Fibroblast of skin of right biceps (primary cell): ENCODE measurements at regions not wholly inside any gene's neighbourhood (a gene's known extent, or its start where the extent isn't known, plus 50 kb on each side); places are given as distances from the start of the nearest gene placed in this dataset.

Experiments used
- DNase-seq: peaks from one replicate; pipeline ENCODE4 v3.0.0-alpha.2; 2013

DNA sequence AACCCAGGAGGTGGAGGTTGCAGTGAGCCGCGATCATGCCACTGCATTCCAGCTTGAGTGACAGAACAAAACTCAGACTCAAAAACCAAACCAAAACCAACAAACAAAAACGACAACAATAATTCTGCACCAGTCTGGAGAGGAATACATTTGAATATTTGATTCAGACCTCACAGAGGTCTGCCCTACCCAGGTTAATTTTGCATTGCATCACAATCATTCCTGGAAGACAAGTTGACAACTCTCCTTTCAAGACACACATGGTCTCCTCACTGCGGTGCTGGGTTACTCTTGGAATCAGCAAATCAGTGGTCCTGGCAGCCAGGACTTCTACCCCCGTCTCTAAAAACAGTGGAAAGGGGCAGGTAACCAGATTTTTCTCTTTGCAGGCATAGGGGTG is 79.9 kb upstream of the TMTC4 start:
- DNase-seq: no peak

DNA sequence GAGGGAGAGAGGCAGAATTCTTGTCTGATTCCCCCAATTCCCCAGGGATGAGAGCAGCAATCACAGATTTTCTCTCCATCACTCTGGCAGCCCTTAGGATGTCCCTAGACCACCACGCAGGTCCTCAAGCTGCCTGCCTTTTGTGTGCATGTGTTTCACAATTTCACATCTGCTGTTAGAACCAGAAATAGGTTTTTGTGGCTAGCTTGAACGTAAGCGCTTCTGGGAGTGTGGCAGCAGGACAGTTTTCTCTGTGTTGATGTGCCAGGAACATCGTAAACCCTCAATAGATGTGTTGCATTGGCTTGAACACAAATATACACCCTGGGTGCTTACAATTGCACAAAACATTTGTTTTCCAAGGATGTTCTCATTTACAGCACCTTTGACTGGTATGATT is 78.8 kb upstream of the TMTC4 start:
- DNase-seq: no peak

DNA sequence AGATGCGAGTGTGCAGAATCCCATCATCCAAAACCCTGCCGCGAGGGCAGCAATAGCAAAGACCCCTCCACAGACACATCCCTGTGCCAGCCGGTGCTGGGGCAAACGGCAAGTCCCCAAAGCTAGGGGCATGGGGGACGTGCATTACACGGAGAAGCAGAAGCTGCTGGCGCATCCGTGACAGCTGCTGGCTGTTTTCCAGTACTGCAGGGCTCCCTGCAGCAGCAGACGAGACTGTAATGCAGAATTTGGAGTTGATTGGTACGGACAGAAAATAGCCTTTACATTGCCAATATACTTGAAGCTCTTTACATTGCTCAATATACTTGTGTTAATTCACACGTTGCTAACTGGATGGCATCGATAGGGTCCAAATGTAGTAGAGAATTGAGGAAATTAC is 77.2 kb upstream of the TMTC4 start:
- DNase-seq: no peak

DNA sequence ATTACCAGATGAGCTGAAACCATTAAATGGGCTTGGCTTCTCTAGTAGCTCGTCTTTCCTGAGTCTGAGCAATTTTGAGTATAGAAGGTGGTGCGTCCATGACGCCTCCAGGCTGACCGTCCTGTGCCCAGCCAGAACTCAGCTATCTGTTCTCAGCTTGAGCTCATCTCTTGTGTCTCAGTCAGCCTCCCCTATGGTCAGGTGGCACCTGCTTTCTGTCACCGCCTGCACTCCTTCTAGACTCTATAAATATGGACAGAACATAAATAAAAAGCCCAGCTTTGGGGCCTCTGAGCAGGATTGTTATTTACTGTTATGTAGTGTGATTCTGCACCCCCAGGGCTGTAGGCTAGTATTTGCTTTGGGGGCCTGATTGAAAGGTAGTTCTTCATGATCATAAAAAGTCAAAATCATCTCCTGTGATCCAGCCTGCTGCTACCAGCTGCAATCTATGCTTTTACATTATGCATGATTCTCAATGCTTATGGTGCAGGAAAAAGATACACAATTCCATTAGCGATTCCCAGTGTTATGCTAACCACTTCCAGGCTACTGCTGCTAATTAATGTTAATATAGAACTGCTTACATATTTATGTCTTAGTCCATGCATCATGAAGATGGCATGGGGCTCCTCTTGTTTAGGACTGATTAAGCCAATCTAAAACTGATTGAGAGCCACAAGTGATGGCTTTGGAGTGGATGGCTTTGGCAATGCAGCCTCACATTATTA is 72.5 kb upstream of the TMTC4 start:
- no peak for DNase-seq

DNA sequence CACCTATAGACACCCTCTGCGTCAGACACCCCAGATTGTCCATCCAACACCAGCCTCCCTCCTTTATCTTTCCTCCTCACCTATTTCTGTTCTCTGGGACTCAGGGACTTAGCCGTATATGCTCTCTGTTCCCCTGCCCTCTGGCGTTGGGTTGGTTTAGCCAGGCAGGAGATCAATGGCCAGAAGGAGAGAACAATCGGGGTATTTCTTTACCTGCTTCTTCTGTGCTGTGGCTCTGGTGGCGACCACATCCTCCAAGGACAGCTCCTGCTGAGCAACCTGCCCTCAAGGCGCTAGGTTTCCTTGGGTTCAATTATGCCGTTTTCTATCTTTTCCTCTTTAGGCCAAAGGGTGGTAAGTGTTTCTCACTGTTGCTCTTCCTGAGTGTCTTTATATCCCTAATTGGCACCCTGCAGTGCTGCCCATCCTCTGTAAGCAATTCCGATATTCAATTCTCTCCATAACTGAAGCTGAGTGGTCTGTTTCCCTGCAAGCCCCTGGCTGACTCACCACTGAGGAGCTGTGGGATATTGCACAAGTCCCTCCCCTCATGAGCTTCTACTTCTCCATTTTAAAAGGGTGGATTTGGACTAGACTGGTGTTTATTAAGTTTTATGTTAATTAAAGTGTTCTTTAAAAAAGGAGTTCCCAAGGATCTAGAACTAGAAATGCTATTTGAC is 63.7 kb upstream of the TMTC4 start:
- DNase-seq: no peak

DNA sequence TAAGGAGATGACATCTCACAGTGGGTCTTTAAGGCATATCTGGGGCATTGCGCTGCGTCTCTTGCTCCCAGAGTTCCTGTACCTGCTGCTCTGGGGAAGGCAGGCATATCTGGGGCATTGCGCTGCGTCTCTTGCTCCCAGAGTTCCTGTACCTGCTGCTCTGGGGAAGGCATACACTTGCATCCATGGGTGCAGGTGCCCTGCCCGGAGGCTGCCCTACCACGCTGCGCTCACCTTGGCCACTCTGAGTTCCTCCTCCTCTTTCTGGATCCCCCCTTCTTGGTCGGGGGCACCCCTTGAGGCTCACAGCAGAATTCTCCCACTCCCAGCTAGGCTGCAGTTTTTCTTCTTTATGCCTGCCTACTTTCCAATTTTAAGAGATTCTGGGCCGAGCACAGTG is 60.9 kb upstream of the TMTC4 start:
- DNase-seq: no peak

DNA sequence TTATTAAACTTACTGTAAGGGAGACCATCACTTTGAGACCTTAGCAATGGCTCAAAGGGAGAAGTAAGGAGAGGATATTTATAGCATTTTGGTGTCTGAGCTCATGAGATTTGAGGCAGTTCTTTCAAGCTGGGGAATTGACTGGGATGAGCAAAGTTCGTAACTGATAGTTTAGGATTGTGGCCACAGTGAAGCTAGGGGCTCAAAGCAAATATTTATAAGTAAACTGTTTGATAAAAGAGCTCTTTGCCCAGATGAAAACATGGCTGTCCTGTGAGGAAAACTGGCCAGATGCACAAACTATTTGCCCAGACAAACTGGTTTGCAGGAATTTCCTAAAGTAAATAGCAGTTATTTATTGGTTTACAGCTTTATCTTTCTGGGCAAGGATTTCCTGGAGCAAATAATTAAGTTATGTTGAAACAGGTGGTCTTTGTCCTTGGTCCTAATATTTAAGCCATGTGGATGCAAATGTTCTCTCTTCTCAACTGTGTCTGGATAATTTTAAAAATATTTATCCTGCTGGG is 59.7 kb upstream of the TMTC4 start:
- no peak for DNase-seq

DNA sequence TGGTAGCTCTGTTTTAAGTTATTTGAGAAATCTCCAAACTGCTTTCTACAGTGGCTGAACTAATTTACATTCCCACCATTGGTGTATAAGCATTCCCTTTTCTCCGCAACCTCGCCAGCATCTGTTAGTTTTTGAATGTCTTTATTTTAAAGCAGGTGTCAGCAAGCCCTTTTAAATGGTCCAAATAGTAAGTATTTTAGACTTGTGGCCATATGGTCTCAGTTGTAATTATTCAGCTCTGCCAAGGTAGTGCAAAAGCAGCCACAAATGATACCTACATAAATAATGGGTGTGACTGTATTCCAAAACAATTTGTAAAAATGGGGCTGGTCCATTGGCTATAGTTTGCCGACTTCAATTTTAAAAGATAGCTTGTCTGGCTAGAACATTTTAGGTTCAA is 58.7 kb upstream of the TMTC4 start:
- DNase-seq: no peak

DNA sequence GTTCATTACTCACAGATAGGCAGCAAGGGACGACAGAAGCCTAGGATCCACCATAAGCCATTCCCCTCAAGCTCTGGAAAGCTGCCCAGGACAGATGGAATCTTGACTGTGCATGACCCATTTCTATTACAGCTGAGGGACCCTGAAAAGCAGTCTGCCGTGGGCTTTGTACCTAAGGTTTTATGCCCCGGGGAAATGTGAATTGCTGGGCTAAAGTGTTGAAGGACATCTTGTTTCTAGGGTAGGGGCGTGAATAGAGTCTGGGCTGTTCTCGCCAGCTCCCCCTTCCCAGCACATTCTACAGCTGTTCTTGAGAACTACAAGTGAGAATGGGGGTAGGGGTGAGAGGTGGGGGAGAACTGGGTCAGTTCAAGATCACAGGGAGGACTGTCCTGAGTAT is 53.6 kb upstream of the TMTC4 start:
- no peak for DNase-seq

DNA sequence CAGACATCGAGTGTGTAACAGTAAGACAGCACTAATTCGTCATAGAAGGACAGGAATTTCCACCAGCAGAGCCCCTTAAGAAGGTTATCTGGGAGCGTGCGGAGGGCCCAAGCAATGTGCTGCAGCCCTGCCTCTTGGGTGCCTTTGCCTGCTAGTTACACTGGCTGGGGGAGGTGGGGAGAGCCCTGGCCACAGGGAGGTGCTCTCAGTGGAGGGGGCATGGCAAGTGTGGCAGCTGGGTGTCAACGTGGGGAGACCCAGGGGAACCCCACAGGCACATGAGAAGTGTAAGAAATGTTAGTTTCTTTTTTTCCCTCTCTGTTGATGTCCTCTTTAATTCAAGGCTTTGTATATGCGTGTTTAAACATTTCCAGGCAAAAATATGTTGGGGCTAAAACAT is 50.9 kb upstream of the TMTC4 start:
- DNase-seq: no peak

DNA sequence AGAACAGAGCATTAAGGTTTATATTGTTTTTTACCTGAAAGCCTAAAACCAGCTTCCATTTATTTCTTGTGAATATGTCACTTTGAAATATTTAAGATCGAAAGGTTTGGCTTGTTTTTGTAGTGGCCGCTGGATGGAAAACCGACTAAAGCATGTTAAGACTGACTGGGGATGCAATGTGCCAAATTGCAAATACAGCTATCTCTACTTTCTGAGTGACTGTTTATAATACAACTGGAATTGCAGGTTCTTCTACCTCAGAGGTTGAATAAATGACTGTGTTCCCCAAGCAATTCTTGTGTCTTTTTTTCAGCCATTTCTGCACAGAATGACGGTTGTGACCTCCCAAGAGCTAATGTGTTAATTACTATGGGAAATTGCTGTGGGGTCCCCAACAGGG is 50.0 kb upstream of the TMTC4 start:
- no peak for DNase-seq
